IMR-90 (cell line): ENCODE measurements at regions not wholly inside any gene's neighbourhood (a gene's known extent, or its start where the extent isn't known, plus 50 kb on each side); places are given as distances from the start of the nearest gene placed in this dataset.

Source experiments
- MXI1 ChIP-seq: IDR thresholded peaks from 2 replicates; pipeline ENCODE4 v1.6.1; 2012; ENCODE audit warnings: low read depth, mild to moderate bottlenecking, low read length, moderate library complexity, borderline replicate concordance
- NFE2L2 ChIP-seq: fragments of 150-350 bp; IDR thresholded peaks from 2 replicates; pipeline ENCODE4 v1.6.1; 2016; ENCODE audit warnings: low read depth, mild to moderate bottlenecking, low read length
- POLR2A ChIP-seq: IDR thresholded peaks from 2 replicates; pipeline ENCODE4 v1.6.1; 2012; ENCODE audit warnings: mild to moderate bottlenecking, low read depth, low read length
- RAD21 ChIP-seq: IDR thresholded peaks from 2 replicates; pipeline ENCODE4 v1.6.1; 2012; ENCODE audit warnings: low read length, improper control_type of control experiment
- SMC3 ChIP-seq: fragments of 150-350 bp; IDR thresholded peaks from 2 replicates; pipeline ENCODE4 v1.6.1; 2016; ENCODE audit warnings: low read depth, mild to moderate bottlenecking, antibody characterized with exemption, low read length, moderate library complexity
- TF ChIP-seq, protein P1 (sequence below): conservative IDR thresholded peaks from 2 replicates; pipeline ENCODE4 v1.5.1; 2012; ENCODE audit warnings: mild to moderate bottlenecking, low read depth, low read length, improper control_type of control experiment
- TF ChIP-seq, protein P2 (sequence below): fragments of 150-350 bp; IDR thresholded peaks from 2 replicates; pipeline ENCODE4 v1.6.1; 2017; ENCODE audit warnings: mild to moderate bottlenecking, antibody characterized with exemption, low read length, low read depth

DNA sequence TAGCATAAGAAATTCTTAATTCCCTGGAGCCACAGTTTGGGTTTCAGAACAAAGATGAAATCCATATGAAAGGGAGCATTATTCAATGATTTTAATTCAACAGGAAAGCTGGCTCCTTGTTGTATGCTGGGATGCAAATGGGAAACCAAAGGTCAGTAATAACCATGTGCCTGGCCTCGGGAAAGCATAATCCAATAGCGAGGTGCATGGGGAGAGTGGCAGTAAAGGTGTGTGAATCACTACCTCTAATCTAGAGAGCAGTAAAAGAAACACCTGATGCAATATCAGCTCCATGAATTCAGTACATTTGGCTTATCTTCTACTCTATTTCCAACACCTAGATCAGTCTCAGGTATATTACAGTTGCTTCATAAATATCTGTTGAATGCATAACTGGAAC lies 220.1 kb downstream of the FBXO15 start:
- TF ChIP-seq, protein P1, sequence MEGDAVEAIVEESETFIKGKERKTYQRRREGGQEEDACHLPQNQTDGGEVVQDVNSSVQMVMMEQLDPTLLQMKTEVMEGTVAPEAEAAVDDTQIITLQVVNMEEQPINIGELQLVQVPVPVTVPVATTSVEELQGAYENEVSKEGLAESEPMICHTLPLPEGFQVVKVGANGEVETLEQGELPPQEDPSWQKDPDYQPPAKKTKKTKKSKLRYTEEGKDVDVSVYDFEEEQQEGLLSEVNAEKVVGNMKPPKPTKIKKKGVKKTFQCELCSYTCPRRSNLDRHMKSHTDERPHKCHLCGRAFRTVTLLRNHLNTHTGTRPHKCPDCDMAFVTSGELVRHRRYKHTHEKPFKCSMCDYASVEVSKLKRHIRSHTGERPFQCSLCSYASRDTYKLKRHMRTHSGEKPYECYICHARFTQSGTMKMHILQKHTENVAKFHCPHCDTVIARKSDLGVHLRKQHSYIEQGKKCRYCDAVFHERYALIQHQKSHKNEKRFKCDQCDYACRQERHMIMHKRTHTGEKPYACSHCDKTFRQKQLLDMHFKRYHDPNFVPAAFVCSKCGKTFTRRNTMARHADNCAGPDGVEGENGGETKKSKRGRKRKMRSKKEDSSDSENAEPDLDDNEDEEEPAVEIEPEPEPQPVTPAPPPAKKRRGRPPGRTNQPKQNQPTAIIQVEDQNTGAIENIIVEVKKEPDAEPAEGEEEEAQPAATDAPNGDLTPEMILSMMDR = no peak
- TF ChIP-seq NFE2L2 (no peak), SMC3 (no peak), POLR2A (no peak), MXI1 (no peak), RAD21 (no peak)
- TF ChIP-seq, protein P2, sequence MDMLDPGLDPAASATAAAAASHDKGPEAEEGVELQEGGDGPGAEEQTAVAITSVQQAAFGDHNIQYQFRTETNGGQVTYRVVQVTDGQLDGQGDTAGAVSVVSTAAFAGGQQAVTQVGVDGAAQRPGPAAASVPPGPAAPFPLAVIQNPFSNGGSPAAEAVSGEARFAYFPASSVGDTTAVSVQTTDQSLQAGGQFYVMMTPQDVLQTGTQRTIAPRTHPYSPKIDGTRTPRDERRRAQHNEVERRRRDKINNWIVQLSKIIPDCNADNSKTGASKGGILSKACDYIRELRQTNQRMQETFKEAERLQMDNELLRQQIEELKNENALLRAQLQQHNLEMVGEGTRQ = no peak
